Bronchial epithelial cell (primary cell): ENCODE measurements at regions not wholly inside any gene's neighbourhood (a gene's known extent, or its start where the extent isn't known, plus 50 kb on each side); places are given as distances from the start of the nearest gene placed in this dataset.

Source experiments
- DNase-seq: peaks from one replicate; pipeline ENCODE4 v3.0.0-alpha.2; 2010; ENCODE audit warnings: low read depth
- FAIRE-seq: peaks from 2 replicates; lab custom pipeline; 2011; peaks lifted over from hg19 to GRCh38; lab: Jason Lieb, UNC
- H3K27me3 ChIP-seq: 2 replicates; pipeline ENCODE4 v1.5.1; 2011; ENCODE audit warnings: low read length; ENCODE audit not compliant: control insufficient read depth, insufficient read depth
- H3K36me3 ChIP-seq: 2 replicates; pipeline ENCODE4 v1.5.1; 2011; ENCODE audit warnings: low read length; ENCODE audit not compliant: control insufficient read depth, insufficient read depth
- H3K4me3 ChIP-seq: 2 replicates; pipeline ENCODE4 v1.5.1; 2011; ENCODE audit warnings: mild to moderate bottlenecking, low read depth, low read length, control low read depth
- CTCF ChIP-seq: IDR thresholded peaks from 2 replicates; pipeline ENCODE4 v1.5.1; 2011; ENCODE audit warnings: mild to moderate bottlenecking, moderate library complexity, low read length, control low read depth, inconsistent platforms; ENCODE audit not compliant: insufficient read depth, severe bottlenecking

- no peak for DNase-seq
- Histone ChIP-seq H3K4me3 (no peak overlapping the region), H3K36me3 (no peaks in the 10 kb centered on the region), H3K27me3 (no peaks in the 10 kb centered on the region)
- no peak for FAIRE-seq
- TF ChIP-seq CTCF: no peak
These were observed 527.3 kb downstream of the GABRG1 start for GRCh38 chr4:45596379-45597101.

DNA sequence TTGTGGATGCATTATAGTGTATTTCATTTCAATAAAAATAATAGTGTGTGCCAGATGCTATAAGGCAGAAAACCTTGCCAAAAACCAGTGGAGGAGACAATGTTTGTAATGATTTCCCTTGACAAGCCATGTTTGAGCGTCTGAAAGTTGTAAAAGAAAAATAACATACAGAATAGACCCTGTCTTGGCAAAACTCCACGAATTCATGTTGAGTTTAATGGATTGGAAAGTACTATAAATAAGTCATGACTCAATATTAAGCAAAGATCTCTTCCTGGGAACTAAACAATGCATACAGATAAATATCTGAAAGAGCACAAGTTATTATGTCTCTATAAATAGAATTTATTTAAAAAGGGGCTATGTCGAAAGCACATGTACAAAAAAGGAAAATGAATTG, 543.5 kb downstream of the GABRG1 start:
- Histone ChIP-seq H3K27me3 (no peaks in the 10 kb centered on the region), H3K4me3 (no peak overlapping the region), H3K36me3 (no peaks in the 10 kb centered on the region)
- DNase-seq: no peak
- no peak for FAIRE-seq
- no peak for TF ChIP-seq CTCF

DNA sequence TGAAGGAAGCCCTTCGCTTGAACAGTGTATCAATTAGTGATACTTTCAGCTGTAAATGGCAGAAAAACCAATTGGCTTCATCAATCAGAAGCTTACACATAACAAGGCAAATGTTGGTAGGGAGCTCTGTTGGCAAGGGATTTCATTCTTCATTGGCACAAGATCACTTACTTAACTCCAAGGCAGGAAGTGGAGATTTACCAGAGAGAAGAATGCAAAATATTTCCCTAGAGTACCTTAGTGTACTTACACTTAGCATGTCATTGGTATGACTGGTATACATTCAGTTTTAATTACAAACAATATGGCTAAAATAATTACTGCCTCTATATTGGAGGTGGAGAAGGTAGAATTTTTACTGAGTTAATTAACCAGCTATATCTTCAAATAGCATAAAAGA, 545.0 kb downstream of the GABRG1 start:
- no peak overlapping the region for H3K4me3 ChIP-seq
- TF ChIP-seq CTCF: no peak
- H3K27me3 ChIP-seq: no peaks in the 10 kb centered on the region
- DNase-seq (no peak), FAIRE-seq (no peak)
- H3K36me3 ChIP-seq: no peaks in the 10 kb centered on the region

DNA sequence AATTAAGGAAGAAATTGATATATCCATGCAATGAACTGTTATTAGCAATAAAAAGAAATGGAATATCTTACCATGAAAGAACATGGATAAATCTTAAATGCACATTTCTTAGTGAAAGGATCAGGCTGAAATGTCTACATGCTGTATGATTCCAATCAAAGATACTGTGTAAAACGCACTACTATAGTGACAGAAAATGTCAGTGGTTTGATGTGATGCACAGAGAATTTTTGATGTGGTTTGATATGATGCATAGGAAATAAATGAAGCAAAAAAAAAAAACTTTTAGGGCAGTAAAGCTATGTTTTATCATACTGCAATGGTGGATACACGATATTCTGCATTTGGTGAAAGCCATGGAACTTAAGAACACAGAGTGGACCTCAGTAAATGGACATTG, 547.6 kb downstream of the GABRG1 start:
- FAIRE-seq (no peak), DNase-seq (no peak)
- Histone ChIP-seq H3K27me3 (no peaks in the 10 kb centered on the region), H3K36me3 (no peaks in the 10 kb centered on the region), H3K4me3 (no peak overlapping the region)
- no peak for TF ChIP-seq CTCF

DNA sequence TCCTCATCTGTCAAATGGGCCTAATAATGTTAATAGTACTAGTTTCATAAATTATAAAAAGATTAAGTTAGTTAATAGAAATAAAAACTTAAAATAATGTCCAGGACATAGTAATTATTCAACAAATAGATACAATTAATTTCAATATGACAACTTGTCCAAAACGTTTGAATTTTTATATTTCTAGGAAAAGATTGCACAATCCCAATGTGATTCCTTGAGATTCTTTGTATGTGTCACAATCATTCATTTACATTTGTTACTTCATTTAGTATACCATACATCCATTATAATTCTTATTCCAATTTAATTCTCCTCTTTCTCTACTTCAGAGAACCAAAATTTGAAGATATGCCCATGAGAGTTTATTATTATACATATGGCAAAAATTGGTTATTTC, 554.2 kb downstream of the GABRG1 start:
- Histone ChIP-seq H3K36me3 (no peaks in the 10 kb centered on the region), H3K27me3 (no peaks in the 10 kb centered on the region), H3K4me3 (no peak overlapping the region)
- FAIRE-seq: no peak
- DNase-seq: no peak
- TF ChIP-seq CTCF: no peak

GRCh38 chr4:45568694-45569093, 555.2 kb downstream of the GABRG1 start:
- no peak for TF ChIP-seq CTCF
- Histone ChIP-seq H3K4me3 (no peak overlapping the region), H3K36me3 (no peaks in the 10 kb centered on the region), H3K27me3 (no peaks in the 10 kb centered on the region)
- FAIRE-seq (no peak), DNase-seq (no peak)
